ENCODE measurements at regions not wholly inside any gene's neighbourhood (a gene's known extent, or its start where the extent isn't known, plus 50 kb on each side); places are given as distances from the start of the nearest gene placed in this dataset.

DNA sequence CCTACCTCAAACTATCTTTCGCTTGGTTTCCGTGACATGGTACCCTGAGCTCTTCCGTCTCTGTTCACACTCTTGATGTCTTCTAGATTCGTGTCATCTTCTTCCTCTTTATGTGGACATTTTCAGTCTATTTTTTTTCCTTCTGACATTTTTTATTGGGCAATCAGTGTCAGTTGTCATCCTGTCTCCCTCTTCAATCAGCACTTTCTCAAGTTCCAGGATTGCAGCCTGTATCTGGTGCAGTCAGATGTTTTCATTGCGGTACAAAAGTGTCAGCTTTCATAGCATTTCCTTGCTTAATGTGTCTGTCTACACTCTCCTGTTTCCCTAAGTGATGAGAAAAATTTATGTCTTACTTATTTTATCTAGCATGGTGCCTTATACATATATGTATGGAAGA lies 51.1 kb upstream of the ETV1 start:
- H3K9me3 ChIP-seq, result no peaks in the 10 kb centered on the region
- H3K27ac ChIP-seq, result no peak overlapping the region
- no peak overlapping the region for H3K4me3 ChIP-seq
- 76% methylated on average over 5 of the region's 5 CpGs for WGBS (ENCODE audit: insufficient coverage, low coverage, low lambda C conversion rate, missing lambda C conversion rate)
- TF ChIP-seq CTCF (IDR thresholded peaks at IDR 0.05) (no peak), POLR2A (IDR thresholded peaks at IDR 0.05) (no peak)
- intact Hi-C loops (cut with DNase I), result no loop called here
- ATAC-seq (no peak), DNase-seq (no peak)
- H3K4me1 ChIP-seq, result peaks cover 0 to 2% (median 0%) of the 10 kb centered on the region in 4 donors
- no peaks in the 10 kb centered on the region for H3K27me3 ChIP-seq
- H3K36me3 ChIP-seq, result no peaks in the 10 kb centered on the region
